GM12878 (cell line): ENCODE measurements at regions not wholly inside any gene's neighbourhood (a gene's known extent, or its start where the extent isn't known, plus 50 kb on each side); places are given as distances from the start of the nearest gene placed in this dataset.

Experiments
- ATAC-seq: fragments of 200-7000 bp; cut with Tn5 transposase; 3 replicates; pipeline ENCODE4 v1.9.1; 2020; ENCODE audit warnings: mild to moderate bottlenecking, moderate library complexity
- BruUV-seq: library from RNA; stranded (reverse); fragments of 400-500 nt; replicated peaks from 2 replicates; lab custom pipeline; 2021; lab: Mats Ljungman, UMichigan
- CTCF ChIA-PET: fragments of 300-600 bp; sonication (Branson Sonifier 250); formaldehyde crosslinking; extraction: SDS; loops from one replicate; lab custom pipeline; 2021; ENCODE audit warnings: inconsistent platforms; lab: Yijun Ruan, JAX
- POLR2A ChIA-PET: fragments of 350-600 bp; formaldehyde crosslinking; extraction: SDS; loops from one replicate; lab custom pipeline; 2021; ENCODE audit warnings: inconsistent platforms; lab: Charles Lee
- RAD21 ChIA-PET: fragments of 300-600 bp; sonication (Branson Sonifier 250); formaldehyde crosslinking; loops from one replicate; lab custom pipeline; 2023; ENCODE audit warnings: antibody characterized with exemption; ENCODE audit not compliant: unreplicated experiment; lab: Charles Lee
- SMC1A ChIA-PET: fragments of 300-600 bp; sonication (Branson Sonifier 250); formaldehyde crosslinking; loops from one replicate; lab custom pipeline; 2023; ENCODE audit not compliant: unreplicated experiment, uncharacterized antibody; lab: Charles Lee
- DNase-seq: peaks from one replicate; pipeline ENCODE4 v3.0.0-alpha.2; 2011; ENCODE audit warnings: low read depth, low spot score
- FAIRE-seq: peaks from 3 replicates; lab custom pipeline; 2011; peaks lifted over from hg19 to GRCh38; lab: Jason Lieb, UNC
- H2AFZ ChIP-seq: 2 replicates; pipeline ENCODE4 v1.6.0; 2011; ENCODE audit warnings: low read depth, low read length, control low read depth; ENCODE audit not compliant: control insufficient read depth
- H3K27ac ChIP-seq: 2 replicates; pipeline ENCODE4 v1.5.1; 2011; ENCODE audit warnings: control low read depth; ENCODE audit not compliant: control insufficient read depth, insufficient read depth
- H3K27me3 ChIP-seq, 2 experiments: replicated peaks in 1 of 2; 2 replicates each; pipeline versions ENCODE4 v1.6.0 to v1.6.1; 2011; ENCODE audit warnings: low read length in 1 of 2; ENCODE audit not compliant: control insufficient read depth in 2 of 2, insufficient read depth in 2 of 2
- H3K36me3 ChIP-seq, 2 experiments: 2 replicates each; pipeline ENCODE4 v1.5.1; 2011; ENCODE audit warnings: low read length in 1 of 2; ENCODE audit not compliant: control insufficient read depth in 2 of 2, insufficient read depth in 2 of 2
- H3K4me1 ChIP-seq: 2 replicates; pipeline ENCODE4 v1.6.1; 2011; ENCODE audit warnings: mild to moderate bottlenecking, low read length, moderate library complexity, mixed read lengths; ENCODE audit not compliant: control insufficient read depth, insufficient read depth
- H3K4me2 ChIP-seq: 2 replicates; pipeline ENCODE4 v1.6.0; 2011; ENCODE audit warnings: control low read depth; ENCODE audit not compliant: control insufficient read depth, insufficient read depth
- H3K4me3 ChIP-seq: fragments of 200-600 bp; sonication (generic); 2 replicates; pipeline ENCODE4 v1.5.1; 2016
- H3K79me2 ChIP-seq: 2 replicates; pipeline ENCODE4 v1.6.0; 2011; ENCODE audit warnings: low read length; ENCODE audit not compliant: control insufficient read depth, insufficient read depth
- H3K9ac ChIP-seq: 2 replicates; pipeline ENCODE4 v1.8.0; 2011; ENCODE audit warnings: low read length, control low read depth, mixed read lengths; ENCODE audit not compliant: control insufficient read depth, insufficient read depth
- H3K9me3 ChIP-seq: replicated peaks from 3 replicates; pipeline ENCODE4 v1.5.1; 2011; ENCODE audit warnings: mild to moderate bottlenecking, low read length; ENCODE audit not compliant: control insufficient read depth, insufficient read depth
- H4K20me1 ChIP-seq: 2 replicates; pipeline ENCODE4 v1.6.0; 2011; ENCODE audit not compliant: control insufficient read depth, insufficient read depth
- BCLAF1 ChIP-seq: fragments of 450-650 bp; IDR thresholded peaks from 2 replicates; pipeline ENCODE4 v1.6.1; 2017; ENCODE audit warnings: antibody characterized with exemption, mild to moderate bottlenecking, moderate library complexity
- GATAD2B ChIP-seq: fragments of 450-650 bp; conservative IDR thresholded peaks from 2 replicates; pipeline ENCODE4 v1.6.1; 2017; ENCODE audit warnings: low read depth, mild to moderate bottlenecking, moderate library complexity
- HCFC1 ChIP-seq: fragments of 150-350 bp; IDR thresholded peaks from 2 replicates; pipeline ENCODE4 v1.6.1; 2014; ENCODE audit warnings: low read length
- HDAC6 ChIP-seq: fragments of 200-600 bp; sonication (generic); IDR thresholded peaks from one replicate; pipeline ENCODE4 v1.8.0; 2017; ENCODE audit warnings: antibody characterized with exemption; ENCODE audit not compliant: unreplicated experiment
- IRF5 ChIP-seq: fragments of 450-650 bp; IDR thresholded peaks from 2 replicates; pipeline ENCODE4 v1.6.1; 2017; ENCODE audit warnings: borderline replicate concordance
- KDM1A ChIP-seq: fragments of 200-600 bp; sonication (generic); IDR thresholded peaks from 2 replicates; pipeline ENCODE4 v1.6.1; 2016; ENCODE audit warnings: borderline replicate concordance
- NBN ChIP-seq: fragments of 450-650 bp; IDR thresholded peaks from 2 replicates; pipeline ENCODE4 v1.6.1; 2016
- NKRF ChIP-seq: fragments of 450-650 bp; conservative IDR thresholded peaks from 2 replicates; pipeline ENCODE4 v1.6.1; 2017; ENCODE audit warnings: mild to moderate bottlenecking, moderate library complexity
- POLR2AphosphoS5 ChIP-seq: IDR thresholded peaks from 2 replicates; pipeline ENCODE4 v1.6.1; 2011; ENCODE audit warnings: mild to moderate bottlenecking, low read length, inconsistent platforms
- REST ChIP-seq: IDR thresholded peaks from 2 replicates; pipeline ENCODE4 v1.6.1; 2012; ENCODE audit warnings: mild to moderate bottlenecking, low read depth, low read length
- ZZZ3 ChIP-seq: IDR thresholded peaks from 2 replicates; pipeline ENCODE4 v1.6.1; 2011; ENCODE audit warnings: low read depth; ENCODE audit not compliant: control insufficient read depth, insufficient read length
- WGBS: methylation state at CpG from one replicate; pipeline ENCODE4 v1.1.6; 2016; ENCODE audit warnings: low lambda C conversion rate; ENCODE audit not compliant: insufficient replicate concordance, insufficient coverage; ENCODE audit errors: missing lambda C conversion rate; 5-methylcytosine and 5-hydroxymethylcytosine counted together
- in situ Hi-C: fragments of 300-500 bp; cut with MboI; formaldehyde crosslinking; loops from 9 replicates; pipeline ENCODE4 v1.14.3; 2018; ENCODE audit warnings: mixed read lengths
- intact Hi-C: fragments of 100-400 bp; cut with micrococcal nuclease; formaldehyde crosslinking; loops from one replicate; pipeline ENCODE4 v1.14.2; 2022; ENCODE audit not compliant: unreplicated experiment

- TF ChIP-seq REST, result no peak
- TF ChIP-seq, all 136 proteins: peak for 0
These were observed 647.5 kb upstream of the SETBP1 start (continued) for GRCh38 chr18:44033144-44033701.

GRCh38 chr18:44035554-44035953 lies 645.1 kb upstream of the SETBP1 start:
- intact Hi-C loops, result no loop called here

More at GRCh38 chr18:44035554-44035953, 645.1 kb upstream of the SETBP1 start:
- TF ChIP-seq HCFC1 (no peak), NKRF (no peak), KDM1A (no peak), ZZZ3 (no peak), BCLAF1 (no peak), GATAD2B (no peak), HDAC6 (no peak), NBN (no peak), POLR2AphosphoS5 (no peak), IRF5 (no peak)
- TF ChIP-seq, all 136 proteins: peak for 0
- no peak overlapping the region for H3K27ac ChIP-seq
- H3K36me3 ChIP-seq, result no peaks in the 10 kb centered on the region
- no peaks in the 10 kb centered on the region for H3K4me1 ChIP-seq
- no peak overlapping the region for H3K9ac ChIP-seq
- SMC1A ChIA-PET, result interaction anchor here (0.6 kb wide), 1 partner anchor 728 kb away, joined by 3 read pairs; no protein-coding TSS in a partner anchor
- no peaks in the 10 kb centered on the region for H4K20me1 ChIP-seq
- WGBS, result 2% methylated on average over 2 of the region's 2 CpGs
- CTCF ChIA-PET, result no interaction called here
- H3K9me3 ChIP-seq, result no peaks in the 10 kb centered on the region
- no peaks in the 10 kb centered on the region for H3K27me3 ChIP-seq
- FAIRE-seq (no peak), DNase-seq (no peak), ATAC-seq (no peak)
- H3K79me2 ChIP-seq, result no peaks in the 10 kb centered on the region
- in situ Hi-C loops, result no loop called here
- POLR2A ChIA-PET, result no interaction called here
- RAD21 ChIA-PET, result no interaction called here
- H2AFZ ChIP-seq, result no peak overlapping the region
- H3K4me2 ChIP-seq, result no peak overlapping the region
- BruUV-seq, result no TSS peak
- no peak overlapping the region for H3K4me3 ChIP-seq
